Neuronal stem cell (in vitro differentiated cells): ENCODE measurements at regions not wholly inside any gene's neighbourhood (a gene's known extent, or its start where the extent isn't known, plus 50 kb on each side); places are given as distances from the start of the nearest gene placed in this dataset.

Experiments
- DNase-seq: peaks from one replicate; pipeline ENCODE4 v3.0.0-alpha.2; 2013; ENCODE audit warnings: low spot score
- H2AFZ ChIP-seq: one replicate; pipeline ENCODE4 v1.6.1; 2013; ENCODE audit warnings: mild to moderate bottlenecking, low read length, inconsistent platforms
- H2AK5ac ChIP-seq: 2 replicates; pipeline ENCODE4 v1.6.1; 2013; ENCODE audit warnings: low read depth, mild to moderate bottlenecking, inconsistent platforms, low read length, moderate library complexity, mixed read lengths
- H2BK120ac ChIP-seq: 2 replicates; pipeline ENCODE4 v1.6.1; 2013; ENCODE audit warnings: low read depth, mild to moderate bottlenecking, inconsistent platforms, low read length, moderate library complexity, mixed read lengths
- H2BK12ac ChIP-seq: one replicate; pipeline ENCODE4 v1.6.1; 2013; ENCODE audit warnings: low read length, inconsistent platforms
- H2BK15ac ChIP-seq: 2 replicates; pipeline ENCODE4 v1.6.1; 2013; ENCODE audit warnings: mild to moderate bottlenecking, low read length, inconsistent platforms, mixed read lengths
- H2BK5ac ChIP-seq: one replicate; pipeline ENCODE4 v1.6.1; 2013; ENCODE audit warnings: inconsistent platforms, mild to moderate bottlenecking, low read length, moderate library complexity
- H3K14ac ChIP-seq: one replicate; pipeline ENCODE4 v1.6.1; 2013; ENCODE audit warnings: low read length, inconsistent platforms
- H3K18ac ChIP-seq: 2 replicates; pipeline ENCODE4 v1.6.1; 2013; ENCODE audit warnings: low read length, inconsistent platforms
- H3K23ac ChIP-seq: 2 replicates; pipeline ENCODE4 v1.6.1; 2013; ENCODE audit warnings: low read depth, mild to moderate bottlenecking, mixed read lengths, low read length, inconsistent platforms; ENCODE audit not compliant: poor library complexity
- H3K27ac ChIP-seq: replicated peaks from 3 replicates; pipeline ENCODE4 v1.5.1; 2013; ENCODE audit warnings: low read length, inconsistent platforms
- H3K27me3 ChIP-seq, 3 experiments: 2 replicates each; pipeline ENCODE4 v1.6.1; 2013; ENCODE audit warnings: low read length in 3 of 3, mild to moderate bottlenecking in 2 of 3, inconsistent platforms in 1 of 3, low read depth in 1 of 3, mixed read lengths in 1 of 3, moderate library complexity in 1 of 3; ENCODE audit not compliant: control insufficient read depth in 3 of 3, insufficient read depth in 3 of 3
- H3K36me3 ChIP-seq, 2 donors: replicated peaks in 1 of 2; 2 replicates each; pipeline ENCODE4 v1.6.1; 2013; ENCODE audit warnings: low read length in 2 of 2; ENCODE audit not compliant: control insufficient read depth in 2 of 2, insufficient read depth in 2 of 2
- H3K4ac ChIP-seq: 2 replicates; pipeline ENCODE4 v1.6.1; 2013; ENCODE audit warnings: inconsistent platforms, mild to moderate bottlenecking, low read length, moderate library complexity
- H3K4me1 ChIP-seq, 2 donors: 1 replicate in 1 of 2; 2 replicates in 1 of 2; pipeline ENCODE4 v1.6.1; 2013; ENCODE audit warnings: low read length in 2 of 2, low read depth in 1 of 2; ENCODE audit not compliant: control insufficient read depth in 2 of 2, insufficient read depth in 1 of 2
- H3K4me2 ChIP-seq: one replicate; pipeline ENCODE4 v1.6.1; 2013; ENCODE audit warnings: mild to moderate bottlenecking, low read length, inconsistent platforms; ENCODE audit not compliant: insufficient read depth, poor library complexity, severe bottlenecking
- H3K4me3 ChIP-seq, 2 donors: 2 replicates each; pipeline ENCODE4 v1.5.1; 2013; ENCODE audit warnings: low read length in 2 of 2, mild to moderate bottlenecking in 2 of 2, inconsistent platforms in 1 of 2, moderate library complexity in 1 of 2
- H3K79me1 ChIP-seq: one replicate; pipeline ENCODE4 v1.6.1; 2013; ENCODE audit warnings: low read depth, mild to moderate bottlenecking, inconsistent platforms, low read length, moderate library complexity
- H3K9ac ChIP-seq: one replicate; pipeline ENCODE4 v1.6.1; 2013; ENCODE audit warnings: mild to moderate bottlenecking, low read depth, low read length, inconsistent platforms; ENCODE audit not compliant: poor library complexity
- H3K9me3 ChIP-seq, 2 donors: replicated peaks in 1 of 2; 2 replicates each; pipeline versions ENCODE3 to v1.6.1; 2013; ENCODE audit warnings: low read length in 2 of 2, mild to moderate bottlenecking in 2 of 2, inconsistent platforms in 1 of 2, low read depth in 1 of 2, mixed read lengths in 1 of 2, moderate library complexity in 1 of 2; ENCODE audit not compliant: control insufficient read depth in 2 of 2, insufficient read depth in 1 of 2
- H4K8ac ChIP-seq: one replicate; pipeline ENCODE4 v1.6.1; 2013; ENCODE audit warnings: low read depth, mild to moderate bottlenecking, inconsistent platforms, low read length, moderate library complexity
- H4K91ac ChIP-seq: one replicate; pipeline ENCODE4 v1.6.1; 2013; ENCODE audit warnings: low read length, low read depth, mild to moderate bottlenecking, inconsistent platforms; ENCODE audit not compliant: poor library complexity
- WGBS, 2 donors: extraction: QIAGEN DNeasy Blood & Tissue Kit; methylation state at CpG; one replicate each; pipeline ENCODE4 v1.1.7; 2013; ENCODE audit warnings: missing lambda C conversion rate in 2 of 2, mixed read lengths in 1 of 2; ENCODE audit not compliant: insufficient read length in 2 of 2, insufficient replicate concordance in 1 of 2; ENCODE audit errors: extremely low coverage in 2 of 2; 5-methylcytosine and 5-hydroxymethylcytosine counted together

- Histone ChIP-seq H3K36me3 (no peaks in the 10 kb centered on the region), H4K8ac (no peak overlapping the region), H2BK120ac (no peak overlapping the region), H3K4me1 (no peaks in the 10 kb centered on the region), H2BK12ac (no peak overlapping the region), H3K4me2 (no peak overlapping the region), H3K4ac (no peak overlapping the region), H3K27ac (no peak overlapping the region), H3K18ac (no peak overlapping the region), H3K9me3 (peaks cover 2 to 5% of the 10 kb centered on the region in 2 donors), H2AFZ (no peak overlapping the region), H2AK5ac (no peak overlapping the region), H4K91ac (no peak overlapping the region), H3K27me3 (no peaks in the 10 kb centered on the region), H2BK15ac (no peak overlapping the region), H3K4me3 (no peak overlapping the region), H3K14ac (no peak overlapping the region), H3K9ac (no peak overlapping the region), H2BK5ac (no peak overlapping the region), H3K79me1 (no peaks in the 10 kb centered on the region), H3K23ac (no peak overlapping the region)
- DNase-seq = no peak
- WGBS, 2 donors = no CpG with 5 or more reads among the region's 3 CpGs
These were observed 576.7 kb upstream of the CITED2 start for GRCh38 chr6:139951172-139951571.

GRCh38 chr6:139944976-139945375 lies 570.5 kb upstream of the CITED2 start:
- whole genome bisulfite sequencing, 2 donors = no CpG with 5 or more reads among the region's 2 CpGs
- no peak for DNase-seq
- H2BK120ac ChIP-seq = no peak overlapping the region
- H4K91ac ChIP-seq = no peak overlapping the region
- H3K4me1 ChIP-seq = peaks cover 3 to 34% of the 10 kb centered on the region in 2 donors
- no peak overlapping the region for H3K18ac ChIP-seq
- H2AK5ac ChIP-seq = no peak overlapping the region
- H3K14ac ChIP-seq = no peak overlapping the region
- H2BK12ac ChIP-seq = no peak overlapping the region
- H3K79me1 ChIP-seq = no peaks in the 10 kb centered on the region
- H2BK5ac ChIP-seq = no peak overlapping the region
- H3K36me3 ChIP-seq = no peaks in the 10 kb centered on the region
- H3K4me3 ChIP-seq = no peak overlapping the region
- no peak overlapping the region for H3K9ac ChIP-seq
- no peak overlapping the region for H3K27ac ChIP-seq
- H2BK15ac ChIP-seq = no peak overlapping the region
- H4K8ac ChIP-seq = no peak overlapping the region
- peaks cover 2 to 5% of the 10 kb centered on the region in 2 donors for H3K9me3 ChIP-seq
- peak overlapping the region; percentile 11 for H2AFZ ChIP-seq
- H3K27me3 ChIP-seq = no peaks in the 10 kb centered on the region
- H3K4me2 ChIP-seq = no peak overlapping the region
- no peak overlapping the region for H3K23ac ChIP-seq
- no peak overlapping the region for H3K4ac ChIP-seq

DNA sequence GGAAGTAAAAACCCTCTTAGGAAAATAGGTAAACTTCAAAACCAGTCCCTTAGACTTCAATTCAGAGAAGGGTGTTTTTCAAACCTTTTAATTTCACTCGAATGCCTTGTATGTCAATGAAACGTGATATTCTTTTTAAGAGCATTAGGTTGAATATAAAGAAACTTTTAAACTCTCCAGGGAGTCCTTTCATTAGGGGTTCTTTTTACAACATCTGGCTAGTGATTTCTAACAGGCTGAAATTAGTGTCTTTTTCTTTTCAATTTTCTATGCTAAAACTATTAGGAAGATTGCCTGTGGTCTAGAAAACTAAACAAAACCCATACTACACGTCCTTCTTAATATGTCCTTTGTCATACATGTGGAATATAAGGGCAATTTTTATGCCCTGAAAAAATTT lies 569.7 kb upstream of the CITED2 start:
- no peaks in the 10 kb centered on the region for H3K36me3 ChIP-seq
- no peak overlapping the region for H3K14ac ChIP-seq
- H4K91ac ChIP-seq = no peak overlapping the region
- H3K9me3 ChIP-seq = no peaks in the 10 kb centered on the region
- H3K79me1 ChIP-seq = no peaks in the 10 kb centered on the region
- no peak overlapping the region for H2AK5ac ChIP-seq
- H4K8ac ChIP-seq = no peak overlapping the region
- H3K4me2 ChIP-seq = no peak overlapping the region
- peak overlapping the region; percentile 27 for H2AFZ ChIP-seq
- H2BK15ac ChIP-seq = no peak overlapping the region
- H3K23ac ChIP-seq = no peak overlapping the region
- WGBS, 2 donors = no CpG with 5 or more reads among the region's 3 CpGs
- H2BK5ac ChIP-seq = no peak overlapping the region
- no peak overlapping the region for H2BK120ac ChIP-seq
- no peak overlapping the region for H3K4me3 ChIP-seq
- no peak overlapping the region for H3K4ac ChIP-seq
- H3K18ac ChIP-seq = no peak overlapping the region
- no peak overlapping the region for H2BK12ac ChIP-seq
- no peaks in the 10 kb centered on the region for H3K27me3 ChIP-seq
- no peak for DNase-seq
- peaks cover 3 to 38% of the 10 kb centered on the region in 2 donors for H3K4me1 ChIP-seq
- no peak overlapping the region for H3K27ac ChIP-seq
- H3K9ac ChIP-seq = no peak overlapping the region

DNA sequence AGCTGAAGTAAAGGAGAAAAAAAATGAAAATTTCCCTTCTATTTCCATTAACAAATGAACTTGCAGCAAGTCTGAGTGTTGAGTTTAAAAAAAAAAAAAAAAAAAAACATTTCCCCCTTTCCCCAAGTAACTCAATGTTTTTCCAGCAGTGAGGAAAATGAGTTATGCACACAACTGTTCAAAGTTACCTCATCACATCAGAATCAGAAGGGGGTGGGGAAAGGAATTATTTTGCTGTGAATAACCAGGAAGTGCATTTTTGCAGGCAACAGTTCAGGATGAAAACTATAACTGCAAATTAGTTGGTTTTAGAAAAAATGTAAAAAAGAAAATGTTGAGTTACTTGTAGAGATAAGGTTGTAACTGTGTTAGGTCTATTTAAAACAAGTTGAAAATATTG lies 568.9 kb upstream of the CITED2 start:
- H3K9me3 ChIP-seq = no peaks in the 10 kb centered on the region
- H4K91ac ChIP-seq = no peak overlapping the region
- no peak overlapping the region for H3K9ac ChIP-seq
- no peak overlapping the region for H2BK15ac ChIP-seq
- H3K18ac ChIP-seq = no peak overlapping the region
- no peak overlapping the region for H3K4me3 ChIP-seq
- H3K23ac ChIP-seq = no peak overlapping the region
- H2BK120ac ChIP-seq = no peak overlapping the region
- H2AFZ ChIP-seq = peak overlapping the region; percentile 65
- no peaks in the 10 kb centered on the region for H3K79me1 ChIP-seq
- H3K4me2 ChIP-seq = no peak overlapping the region
- H3K27ac ChIP-seq = no peak overlapping the region
- H3K36me3 ChIP-seq = no peaks in the 10 kb centered on the region
- H3K4me1 ChIP-seq = peaks cover 3 to 43% of the 10 kb centered on the region in 2 donors
- no peak overlapping the region for H2BK5ac ChIP-seq
- H3K4ac ChIP-seq = no peak overlapping the region
- no peaks in the 10 kb centered on the region for H3K27me3 ChIP-seq
- H4K8ac ChIP-seq = no peak overlapping the region
- DNase-seq = no peak
- no peak overlapping the region for H2AK5ac ChIP-seq
- H3K14ac ChIP-seq = no peak overlapping the region
- no peak overlapping the region for H2BK12ac ChIP-seq
